ENCODE measurements at regions not wholly inside any gene's neighbourhood (a gene's known extent, or its start where the extent isn't known, plus 50 kb on each side); places are given as distances from the start of the nearest gene placed in this dataset.

- TF ChIP-seq EP300 (IDR thresholded peaks at IDR 0.05) (no peak), CTCF (IDR thresholded peaks at IDR 0.05) (no peak), POLR2A (IDR thresholded peaks at IDR 0.05) (no peak)
These were observed 334.7 kb upstream of the MYT1L start for GRCh38 chr2:2665834-2666133.
